Panc1 (cell line): ENCODE measurements at regions not wholly inside any gene's neighbourhood (a gene's known extent, or its start where the extent isn't known, plus 50 kb on each side); places are given as distances from the start of the nearest gene placed in this dataset.

ENCODE experiments used
- ATAC-seq: fragments of 200-7000 bp; cut with Tn5 transposase; 2 replicates; pipeline ENCODE4 v1.9.1; 2020; ENCODE audit warnings: mild to moderate bottlenecking, moderate library complexity
- BruUV-seq: library from RNA; stranded (reverse); fragments of 400-500 nt; replicated peaks from 2 replicates; lab custom pipeline; 2021; lab: Mats Ljungman, UMichigan
- CTCF ChIA-PET: fragments of 300-600 bp; sonication (Branson Sonifier 250); formaldehyde crosslinking; loops from one replicate; lab custom pipeline; 2022; ENCODE audit warnings: antibody characterized with exemption; lab: Charles Lee
- POLR2A ChIA-PET: fragments of 300-600 bp; sonication (Branson Sonifier 250); formaldehyde crosslinking; loops from one replicate; lab custom pipeline; 2022; ENCODE audit warnings: antibody characterized with exemption; lab: Charles Lee
- DNase-seq: peaks from one replicate; pipeline ENCODE4 v3.0.0-alpha.2; 2010; ENCODE audit warnings: low read depth, low spot score
- H3K27ac ChIP-seq: 2 replicates; pipeline ENCODE4 v1.5.1; 2011; ENCODE audit warnings: mild to moderate bottlenecking, low read length, inconsistent platforms
- H3K27me3 ChIP-seq: fragments of 200-500 bp; sonication (Bioruptor generic); 2 replicates; pipeline ENCODE4 v1.6.0; 2014; ENCODE audit warnings: low read length, inconsistent platforms; ENCODE audit not compliant: control insufficient read depth, insufficient read depth
- H3K36me3 ChIP-seq: fragments of 200-500 bp; sonication (Bioruptor generic); 2 replicates; pipeline ENCODE4 v1.5.1; 2014; ENCODE audit warnings: inconsistent platforms, mild to moderate bottlenecking, low read length, moderate library complexity; ENCODE audit not compliant: control insufficient read depth, insufficient read depth
- H3K4me1 ChIP-seq: 2 replicates; pipeline ENCODE4 v1.5.1; 2011; ENCODE audit warnings: inconsistent platforms, mild to moderate bottlenecking, low read length, moderate library complexity; ENCODE audit not compliant: control insufficient read depth, insufficient read depth
- H3K4me3 ChIP-seq, 2 experiments: 2 replicates each; pipeline ENCODE4 v1.5.1; 2011 to 2012; ENCODE audit warnings: low read depth in 2 of 2, low read length in 2 of 2, mild to moderate bottlenecking in 2 of 2, inconsistent platforms in 1 of 2, moderate library complexity in 1 of 2
- H3K9me3 ChIP-seq: fragments of 200-500 bp; sonication (Bioruptor generic); 2 replicates; pipeline ENCODE4 v1.5.1; 2014; ENCODE audit warnings: low read depth, mild to moderate bottlenecking, inconsistent platforms, low read length, moderate library complexity; ENCODE audit not compliant: control insufficient read depth, insufficient read depth
- CTCF ChIP-seq: fragments of 450-650 bp; IDR thresholded peaks from 2 replicates; pipeline ENCODE4 v1.5.1; 2017; ENCODE audit warnings: mild to moderate bottlenecking
- POLR2AphosphoS5 ChIP-seq: IDR thresholded peaks from 2 replicates; pipeline ENCODE4 v1.6.1; 2012; ENCODE audit warnings: mild to moderate bottlenecking, low read depth, low read length, moderate library complexity
- REST ChIP-seq, 2 experiments: IDR thresholded peaks; 2 replicates each; pipeline ENCODE4 v1.6.1; 2011 to 2012; ENCODE audit warnings: low read depth in 2 of 2, control low read depth in 1 of 2, low read length in 1 of 2, mild to moderate bottlenecking in 1 of 2, moderate library complexity in 1 of 2; ENCODE audit not compliant: insufficient read depth in 1 of 2
- SIN3A ChIP-seq: IDR thresholded peaks from 2 replicates; pipeline ENCODE4 v1.6.1; 2012; ENCODE audit warnings: low read depth, mild to moderate bottlenecking, low read length, moderate library complexity, borderline replicate concordance; ENCODE audit not compliant: insufficient read depth
- TCF7L2 ChIP-seq: IDR thresholded peaks from 2 replicates; pipeline ENCODE4 v1.6.1; 2011; ENCODE audit warnings: mild to moderate bottlenecking, low read depth, low read length, inconsistent platforms
- in situ Hi-C: cut with HindIII; loops from 2 replicates; pipeline ENCODE4 v1.10.0; 2016; ENCODE audit warnings: low sequenced_read_pairs, low pct_unique_long_range_greater_than_20kb
- intact Hi-C: fragments of 100-400 bp; cut with micrococcal nuclease; formaldehyde crosslinking; loops from one replicate; pipeline ENCODE4 v1.10.0; 2022; ENCODE audit not compliant: unreplicated experiment

- CTCF ChIA-PET = no interaction called here
- BruUV-seq = no TSS peak
These were observed 144.5 kb upstream of the ID4 start for GRCh38 chr6:19692506-19693298.

GRCh38 chr6:19694697-19695096, 142.5 kb upstream of the ID4 start:
- ChIA-PET POLR2A (no interaction called here), CTCF (no interaction called here)
- ATAC-seq (no peak), DNase-seq (no peak)
- no peak for TF ChIP-seq SIN3A
- no peak for TF ChIP-seq CTCF
- no peak for TF ChIP-seq TCF7L2
- no peak for TF ChIP-seq POLR2AphosphoS5
- no peak for TF ChIP-seq REST (IDR thresholded peaks at IDR 0.05; ENCODE audit: insufficient read depth in 1 of 2, low read depth in 2 of 2, low read length in 1 of 2)
- Histone ChIP-seq H3K4me3 (no peak overlapping the region), H3K36me3 (no peaks in the 10 kb centered on the region), H3K9me3 (no peaks in the 10 kb centered on the region), H3K4me1 (no peaks in the 10 kb centered on the region), H3K27ac (no peak overlapping the region), H3K27me3 (no peaks in the 10 kb centered on the region)
- intact Hi-C loops (no loop called here), in situ Hi-C loops (no loop called here)
- no TSS peak for BruUV-seq

More at GRCh38 chr6:19692506-19693298, 144.5 kb upstream of the ID4 start:
- DNase-seq (no peak), ATAC-seq (no peak)
- Histone ChIP-seq H3K4me3 (no peak overlapping the region), H3K27ac (no peak overlapping the region), H3K27me3 (no peaks in the 10 kb centered on the region), H3K9me3 (no peaks in the 10 kb centered on the region), H3K36me3 (no peaks in the 10 kb centered on the region), H3K4me1 (no peaks in the 10 kb centered on the region)
- POLR2A ChIA-PET = no interaction called here
- intact Hi-C loops (no loop called here), in situ Hi-C loops (no loop called here)
- TF ChIP-seq CTCF = no peak
- TF ChIP-seq REST (IDR thresholded peaks at IDR 0.05; ENCODE audit: insufficient read depth in 1 of 2, low read depth in 2 of 2, low read length in 1 of 2) = no peak
